GM10266 (cell line): ENCODE measurements at regions not wholly inside any gene's neighbourhood (a gene's known extent, or its start where the extent isn't known, plus 50 kb on each side); places are given as distances from the start of the nearest gene placed in this dataset.

Experiments
- DNase-seq: peaks from one replicate; pipeline ENCODE4 v3.0.0; 2012; ENCODE audit errors: extremely low spot score
- CTCF ChIP-seq: IDR thresholded peaks from 2 replicates; pipeline ENCODE4 v1.5.1; 2012; ENCODE audit warnings: mild to moderate bottlenecking, low read depth; ENCODE audit not compliant: control insufficient read depth, insufficient read depth; ENCODE audit errors: missing control alignments

- no peak for TF ChIP-seq CTCF
Observed at GRCh38 chr3:22971497-22971896, 231.6 kb upstream of the UBE2E2 start.

GRCh38 chr3:22977042-22977441 is 226.1 kb upstream of the UBE2E2 start:
- no peak for DNase-seq
- no peak for TF ChIP-seq CTCF

More at GRCh38 chr3:22971497-22971896, 231.6 kb upstream of the UBE2E2 start:
- DNase-seq: no peak

GRCh38 chr3:22977650-22978289 is 225.4 kb upstream of the UBE2E2 start:
- DNase-seq: no peak

GRCh38 chr3:22979581-22979980 is 223.5 kb upstream of the UBE2E2 start:
- no peak for DNase-seq
- no peak for TF ChIP-seq CTCF

More at GRCh38 chr3:22977650-22978289, 225.4 kb upstream of the UBE2E2 start:
- no peak for TF ChIP-seq CTCF

- DNase-seq: no peak
Observed at GRCh38 chr3:22980346-22980745, 222.8 kb upstream of the UBE2E2 start.

GRCh38 chr3:22981166-22981565 is 222.0 kb upstream of the UBE2E2 start:
- TF ChIP-seq CTCF: no peak
- DNase-seq: no peak

More at GRCh38 chr3:22980346-22980745, 222.8 kb upstream of the UBE2E2 start:
- TF ChIP-seq CTCF: no peak

- no peak for DNase-seq
- no peak for TF ChIP-seq CTCF
Observed at GRCh38 chr3:22981861-22982260, 221.3 kb upstream of the UBE2E2 start.
